Endothelial cell of umbilical vein (primary cell): ENCODE measurements at regions not wholly inside any gene's neighbourhood (a gene's known extent, or its start where the extent isn't known, plus 50 kb on each side); places are given as distances from the start of the nearest gene placed in this dataset.

ENCODE experiments used
- EZH2 ChIP-seq: IDR thresholded peaks from 2 replicates; pipeline ENCODE4 v1.6.1; 2012; ENCODE audit warnings: borderline replicate concordance, low read depth, mild to moderate bottlenecking, moderate library complexity, low read length, inconsistent platforms; ENCODE audit not compliant: severe bottlenecking
- GATA2 ChIP-seq: IDR thresholded peaks from 2 replicates; pipeline ENCODE4 v1.7.0; 2011; ENCODE audit warnings: low read depth, mild to moderate bottlenecking, moderate library complexity, mixed read lengths, low read length; ENCODE audit not compliant: insufficient read length, insufficient read depth
- MAX ChIP-seq: IDR thresholded peaks from 2 replicates; pipeline ENCODE4 v1.6.1; 2011; ENCODE audit not compliant: insufficient read depth, insufficient read length
- MYC ChIP-seq: IDR thresholded peaks from one replicate; pipeline ENCODE4 v1.6.1; 2011; ENCODE audit warnings: mild to moderate bottlenecking, low read depth, low read length
- POLR2A ChIP-seq: IDR thresholded peaks from 2 replicates; pipeline ENCODE4 v1.6.1; 2012; ENCODE audit warnings: low read depth, mild to moderate bottlenecking, control low read depth, low read length
- POLR2AphosphoS5 ChIP-seq: IDR thresholded peaks from 2 replicates; pipeline ENCODE4 v1.6.1; 2012; ENCODE audit warnings: low read depth, mild to moderate bottlenecking, control low read depth, low read length, moderate library complexity; ENCODE audit not compliant: insufficient read depth
- TF ChIP-seq, protein P1 (sequence below), 2 donors: IDR thresholded peaks; 1 replicate in 1 of 2; 2 replicates in 1 of 2; pipeline ENCODE4 v1.5.1; 2011; ENCODE audit warnings: low read length in 2 of 2, mild to moderate bottlenecking in 2 of 2, moderate library complexity in 2 of 2, control low read depth in 1 of 2, inconsistent platforms in 1 of 2, low read depth in 1 of 2; ENCODE audit not compliant: insufficient read depth in 1 of 2; ENCODE audit errors: extremely low read depth in 1 of 2

GRCh38 chr10:94192333-94192732 is 170.4 kb downstream of the NOC3L start:
- TF ChIP-seq EZH2: no peak
- TF ChIP-seq, protein P1, sequence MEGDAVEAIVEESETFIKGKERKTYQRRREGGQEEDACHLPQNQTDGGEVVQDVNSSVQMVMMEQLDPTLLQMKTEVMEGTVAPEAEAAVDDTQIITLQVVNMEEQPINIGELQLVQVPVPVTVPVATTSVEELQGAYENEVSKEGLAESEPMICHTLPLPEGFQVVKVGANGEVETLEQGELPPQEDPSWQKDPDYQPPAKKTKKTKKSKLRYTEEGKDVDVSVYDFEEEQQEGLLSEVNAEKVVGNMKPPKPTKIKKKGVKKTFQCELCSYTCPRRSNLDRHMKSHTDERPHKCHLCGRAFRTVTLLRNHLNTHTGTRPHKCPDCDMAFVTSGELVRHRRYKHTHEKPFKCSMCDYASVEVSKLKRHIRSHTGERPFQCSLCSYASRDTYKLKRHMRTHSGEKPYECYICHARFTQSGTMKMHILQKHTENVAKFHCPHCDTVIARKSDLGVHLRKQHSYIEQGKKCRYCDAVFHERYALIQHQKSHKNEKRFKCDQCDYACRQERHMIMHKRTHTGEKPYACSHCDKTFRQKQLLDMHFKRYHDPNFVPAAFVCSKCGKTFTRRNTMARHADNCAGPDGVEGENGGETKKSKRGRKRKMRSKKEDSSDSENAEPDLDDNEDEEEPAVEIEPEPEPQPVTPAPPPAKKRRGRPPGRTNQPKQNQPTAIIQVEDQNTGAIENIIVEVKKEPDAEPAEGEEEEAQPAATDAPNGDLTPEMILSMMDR (IDR thresholded peaks at IDR 0.05; ENCODE audit: extremely low read depth in 1 of 2, insufficient read depth in 1 of 2, low read depth in 1 of 2, low read length in 2 of 2): no peak
- no peak for TF ChIP-seq POLR2AphosphoS5
- TF ChIP-seq MYC: no peak
- TF ChIP-seq POLR2A: no peak
- no peak for TF ChIP-seq MAX
- no peak for TF ChIP-seq GATA2
